GM21619 (cell line): ENCODE measurements at regions not wholly inside any gene's neighbourhood (a gene's known extent, or its start where the extent isn't known, plus 50 kb on each side); places are given as distances from the start of the nearest gene placed in this dataset.

Experiments used
- ATAC-seq: cut with Tn5 transposase; IDR thresholded peaks from one replicate; pipeline ENCODE4 v1.9.1; 2021; ENCODE audit not compliant: unreplicated experiment

DNA sequence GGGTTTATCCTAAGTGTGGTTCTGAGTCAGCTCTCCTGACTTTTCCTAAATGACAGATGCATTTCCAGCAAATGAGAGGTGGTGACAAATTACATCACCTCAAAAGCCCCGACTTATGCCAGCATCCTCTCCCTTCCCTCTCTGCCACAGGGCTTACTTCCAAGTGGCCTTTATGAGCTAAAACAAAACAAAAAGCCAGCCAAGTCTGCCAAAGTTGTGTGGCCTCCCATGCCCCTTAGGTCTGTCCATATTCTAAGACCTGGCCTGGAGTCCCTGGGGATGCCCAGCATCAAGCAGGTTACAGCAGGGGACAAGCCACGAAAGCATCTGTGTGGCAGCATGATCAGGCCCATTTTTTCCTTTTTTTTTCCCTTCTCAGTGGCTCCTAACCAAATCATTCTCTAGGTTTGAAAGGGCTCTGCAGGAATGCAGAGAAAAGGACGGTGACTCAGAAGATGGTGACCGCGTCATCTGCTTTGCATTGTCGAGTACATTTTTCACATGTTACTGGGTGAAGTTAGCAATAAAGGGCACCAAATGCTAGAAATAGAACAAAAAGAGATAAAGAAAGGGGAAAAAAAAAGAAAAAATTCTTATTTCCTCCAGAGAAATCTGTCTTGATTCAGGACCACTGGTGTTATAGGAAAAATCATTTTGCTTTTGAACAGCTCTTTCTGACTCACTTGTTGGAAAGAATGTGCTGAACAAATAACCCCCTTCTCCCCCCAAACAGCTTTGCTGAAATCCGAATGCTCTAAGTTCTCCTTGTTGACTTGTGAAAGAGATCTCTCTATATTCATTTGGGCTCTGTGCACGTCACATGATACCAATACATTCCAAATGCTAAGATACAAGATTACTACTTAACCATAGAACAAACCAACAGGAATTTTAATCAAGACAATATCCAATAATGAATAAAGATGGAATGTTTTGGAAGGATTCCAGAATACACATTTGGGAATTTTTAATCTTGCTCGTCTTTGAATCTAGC, 178.7 kb downstream of the EN1 start:
- ATAC-seq, result no peak

DNA sequence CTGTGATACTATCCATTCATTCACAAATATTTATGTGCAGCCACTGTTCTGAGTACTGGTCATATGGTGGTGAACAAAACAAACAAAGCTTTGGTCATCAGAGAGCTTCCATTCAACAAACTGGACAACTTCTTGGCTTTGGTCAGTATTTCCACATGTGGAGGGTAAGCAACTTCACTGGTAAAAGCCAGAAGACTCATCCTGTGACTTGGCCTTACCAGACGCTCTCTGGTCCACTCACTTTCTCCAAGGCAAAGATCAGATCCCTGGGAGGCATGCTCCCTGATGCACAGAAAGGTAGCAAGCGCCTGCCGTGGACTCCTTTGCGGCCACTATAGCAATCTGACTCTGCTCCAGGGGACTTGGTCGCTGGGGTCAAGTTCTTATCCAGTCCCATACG, 179.5 kb downstream of the EN1 start:
- no peak for ATAC-seq

DNA sequence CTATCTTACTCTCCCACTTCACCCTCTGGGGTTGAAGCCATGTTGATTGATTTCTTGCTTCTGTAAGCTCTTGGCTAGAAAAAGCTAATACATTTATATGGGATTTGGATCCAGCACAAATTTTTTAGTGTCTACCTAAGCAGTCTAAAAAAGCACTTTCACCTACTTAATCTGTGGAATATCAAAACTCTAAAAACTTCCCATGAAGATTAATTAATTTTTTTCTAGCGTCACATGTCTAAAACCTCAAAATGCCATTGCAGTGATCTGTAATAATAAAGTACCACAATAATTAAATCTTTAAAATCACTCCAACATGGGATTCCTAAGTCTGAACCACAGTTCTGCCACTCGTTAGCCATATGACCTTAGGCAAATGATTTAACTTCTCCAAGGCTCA, 180.1 kb downstream of the EN1 start:
- ATAC-seq, result no peak

DNA sequence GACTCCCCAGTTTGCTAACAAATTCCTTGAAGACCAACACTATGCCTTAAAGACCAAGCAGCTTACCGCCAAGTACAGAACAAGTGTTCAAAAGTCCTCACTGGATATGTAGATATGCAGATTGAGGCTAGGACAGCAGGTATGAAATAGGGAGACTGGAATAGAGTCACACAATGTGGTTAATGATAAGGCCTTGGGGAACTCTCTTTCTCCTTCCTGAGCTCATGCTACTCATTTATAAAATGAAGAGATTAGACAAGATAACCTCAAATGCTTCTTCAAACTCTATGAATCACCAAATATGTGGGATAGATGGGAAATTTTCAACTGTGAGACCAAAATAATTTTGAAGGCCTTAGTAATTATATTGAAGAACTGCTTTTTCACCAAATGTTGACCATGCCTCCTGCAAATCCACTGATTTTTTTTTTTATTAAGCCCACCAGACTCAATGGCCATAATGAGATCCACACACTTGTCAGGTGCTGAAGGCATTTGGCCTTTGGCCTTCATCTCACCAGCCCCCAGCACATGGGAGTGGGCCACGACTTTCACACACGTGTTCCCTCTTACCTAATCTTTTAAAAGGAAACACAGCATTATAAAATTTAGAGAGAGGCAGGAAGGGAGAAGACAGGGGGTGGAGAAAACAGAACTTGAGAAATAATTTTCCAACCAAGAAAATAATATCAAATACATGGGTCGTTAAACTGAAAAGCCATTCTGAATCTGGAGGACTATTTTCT, 181.5 kb downstream of the EN1 start:
- ATAC-seq, result no peak

DNA sequence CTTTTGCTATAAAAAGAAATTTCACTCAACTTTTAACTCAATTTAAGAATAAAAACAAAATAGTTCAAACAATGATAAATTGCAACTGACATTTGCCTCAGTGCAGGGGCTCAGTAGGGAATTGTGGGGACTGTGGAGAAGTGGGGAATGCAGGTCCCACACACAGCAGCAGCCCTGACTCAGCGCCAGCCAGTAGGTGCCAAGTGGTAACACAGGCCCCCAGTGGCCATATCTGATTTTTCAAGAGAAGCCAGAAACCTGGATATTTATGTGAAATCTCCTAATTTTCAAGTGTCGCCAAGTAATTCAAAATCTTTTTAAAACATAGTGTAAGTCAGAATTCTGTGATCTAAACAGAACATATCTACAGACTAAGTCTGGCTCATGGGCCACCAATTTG, 186.3 kb downstream of the EN1 start:
- no peak for ATAC-seq

DNA sequence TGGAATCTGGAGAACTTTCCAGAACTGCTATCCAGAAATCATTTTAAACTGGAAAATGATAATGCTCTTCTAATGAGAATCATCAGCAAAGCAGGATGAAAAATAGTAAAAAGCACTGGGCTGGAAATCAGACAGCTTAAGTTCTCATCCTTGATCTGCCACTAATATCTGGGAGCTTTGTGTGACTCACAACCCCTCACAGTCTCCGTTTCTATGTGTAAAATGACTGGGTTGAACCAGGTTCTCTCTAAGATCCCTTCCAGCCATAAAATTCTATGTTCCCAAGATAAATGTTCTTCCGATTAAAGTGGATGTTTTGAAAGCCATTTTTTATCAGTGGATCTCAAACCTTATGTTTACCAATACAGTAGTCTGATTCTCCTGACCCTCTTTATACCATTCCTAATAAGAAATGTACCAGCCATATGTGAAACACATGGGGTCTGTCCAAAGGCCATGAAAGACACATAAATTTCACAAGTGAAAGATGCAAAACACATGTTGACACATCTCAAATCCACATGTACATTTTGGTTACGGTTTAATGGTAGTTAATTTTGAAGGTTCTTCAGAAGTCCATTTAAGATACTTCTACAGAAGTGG, 188.8 kb downstream of the EN1 start:
- ATAC-seq, result no peak

DNA sequence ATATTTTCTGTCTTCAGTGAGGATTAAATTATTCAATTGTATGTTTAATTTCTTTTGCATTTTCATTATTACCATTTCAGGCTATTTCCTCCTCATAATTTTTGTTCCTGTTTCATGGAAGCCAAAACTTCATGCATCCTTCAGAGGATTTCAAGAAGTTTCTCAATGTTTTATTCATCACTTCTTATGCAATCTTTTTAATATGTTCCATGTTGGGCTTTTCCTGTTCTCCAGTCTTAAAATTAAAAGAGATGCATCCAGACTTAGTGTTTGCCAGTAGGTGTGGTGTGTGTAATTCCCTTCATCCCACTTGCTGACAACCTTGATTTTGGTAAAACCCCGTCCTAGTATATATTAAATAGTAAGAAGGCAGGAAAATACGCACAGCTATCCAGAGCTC, 190.0 kb downstream of the EN1 start:
- no peak for ATAC-seq

DNA sequence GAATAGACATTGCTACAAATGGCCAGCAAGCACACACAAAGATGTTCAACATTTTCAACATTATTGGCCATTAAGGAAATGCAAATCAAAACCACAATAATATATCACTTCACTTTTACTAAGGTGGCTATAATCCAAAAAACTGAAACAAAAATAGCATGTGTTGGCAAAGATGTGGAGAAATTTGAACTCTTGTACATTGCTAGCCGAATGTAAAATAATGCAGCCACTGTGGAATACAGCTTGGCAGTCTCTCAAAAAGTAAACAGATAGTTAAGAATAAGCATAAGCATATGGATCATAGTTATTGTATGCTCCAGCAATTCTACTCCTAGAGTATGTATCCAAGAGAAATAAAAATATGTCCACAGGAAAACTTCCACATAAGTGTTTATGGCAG, 192.5 kb downstream of the EN1 start:
- no peak for ATAC-seq

DNA sequence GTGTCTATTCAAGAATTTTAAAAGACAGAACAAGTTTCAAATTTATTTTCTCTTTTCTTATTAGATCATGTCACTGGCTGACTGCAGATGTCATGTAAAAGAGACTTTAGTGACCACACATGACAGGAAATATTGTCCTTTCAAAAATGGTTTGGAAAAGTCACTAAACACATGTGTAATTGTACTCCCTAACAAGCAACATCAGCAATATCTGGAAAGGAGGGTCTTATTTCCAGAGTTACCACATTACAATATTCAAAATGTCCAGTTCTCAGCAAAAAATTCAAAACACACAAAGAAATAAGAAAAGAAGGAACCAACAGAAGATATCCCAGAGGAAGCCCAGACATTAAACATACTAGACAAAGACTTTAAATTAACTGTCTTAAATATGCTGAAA, 197.1 kb downstream of the EN1 start:
- no peak for ATAC-seq

DNA sequence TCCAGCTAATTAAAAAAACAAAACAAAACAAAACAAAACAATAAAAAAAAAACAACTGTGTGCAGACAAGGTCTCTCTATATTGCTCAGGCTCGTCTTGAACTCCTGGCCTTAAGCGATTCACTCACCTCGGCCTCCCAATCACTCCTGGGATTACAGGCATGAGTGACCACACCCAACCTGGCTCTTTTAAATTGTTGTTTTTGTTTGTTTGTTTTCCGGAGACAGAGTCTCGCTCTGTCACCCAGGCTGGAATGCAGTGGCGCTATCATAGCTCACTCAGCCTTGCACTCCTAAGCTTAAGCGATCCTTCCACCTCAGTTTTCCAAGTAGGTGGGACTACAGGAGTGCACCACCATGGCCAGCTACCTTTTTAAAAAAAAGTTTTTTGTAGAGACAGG, 201.6 kb downstream of the EN1 start:
- ATAC-seq, result no peak

DNA sequence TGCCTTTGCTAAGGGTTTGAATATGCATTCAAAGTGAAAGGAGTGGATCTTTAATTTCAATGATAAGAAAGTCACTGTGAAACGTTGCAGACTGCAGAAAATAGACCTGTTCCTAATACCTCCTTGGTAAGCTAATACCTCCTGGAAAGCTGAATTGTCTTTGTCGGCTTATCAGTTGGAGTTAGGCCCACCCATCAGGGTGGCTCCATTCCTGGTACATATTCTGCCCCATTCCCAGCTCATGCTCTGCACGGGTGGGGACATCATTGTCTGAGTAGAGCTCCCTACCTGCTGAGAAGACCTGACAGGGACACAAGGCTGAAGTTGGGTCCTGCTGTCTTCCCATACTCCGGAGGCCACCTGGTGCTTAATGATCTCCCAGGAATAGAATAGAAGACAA, 203.3 kb downstream of the EN1 start:
- ATAC-seq, result no peak

DNA sequence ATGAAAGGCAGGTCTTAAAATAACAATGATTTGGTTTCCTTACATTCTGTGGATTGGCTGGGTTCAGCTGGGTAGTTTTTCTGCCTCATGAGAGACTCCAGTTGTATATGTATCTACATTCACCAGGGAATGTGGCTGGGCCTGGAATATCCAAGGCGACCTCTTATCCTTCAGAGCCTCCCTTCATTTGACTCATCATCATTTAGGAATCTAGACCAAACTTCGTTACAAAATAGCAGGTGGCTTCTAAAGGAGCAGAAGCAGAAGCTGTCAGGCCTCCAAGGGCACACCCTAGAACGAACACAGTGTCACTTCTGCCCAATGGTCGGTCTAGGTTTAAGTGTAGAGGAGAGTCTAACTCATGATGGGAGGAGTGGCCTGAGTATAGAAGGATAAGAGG, 204.2 kb downstream of the EN1 start:
- no peak for ATAC-seq

DNA sequence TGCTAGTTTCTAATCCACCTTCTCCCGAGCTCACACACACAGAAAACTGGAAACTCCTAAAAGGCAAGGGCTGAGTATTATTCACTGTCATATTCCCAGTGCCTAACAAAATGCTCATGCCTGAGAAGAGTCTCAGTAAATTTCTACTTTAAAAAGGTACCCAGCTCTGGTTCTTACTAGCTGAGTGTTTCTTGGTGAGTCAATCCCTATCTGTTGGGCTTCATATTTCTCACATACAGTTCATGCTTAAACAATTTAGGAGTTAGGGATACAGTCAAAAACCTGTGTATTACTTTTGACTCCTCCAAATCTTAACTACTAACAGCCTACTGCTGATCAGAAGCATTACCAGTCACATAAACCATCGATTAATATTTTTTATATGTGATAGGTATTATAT, 204.9 kb downstream of the EN1 start:
- ATAC-seq, result no peak

DNA sequence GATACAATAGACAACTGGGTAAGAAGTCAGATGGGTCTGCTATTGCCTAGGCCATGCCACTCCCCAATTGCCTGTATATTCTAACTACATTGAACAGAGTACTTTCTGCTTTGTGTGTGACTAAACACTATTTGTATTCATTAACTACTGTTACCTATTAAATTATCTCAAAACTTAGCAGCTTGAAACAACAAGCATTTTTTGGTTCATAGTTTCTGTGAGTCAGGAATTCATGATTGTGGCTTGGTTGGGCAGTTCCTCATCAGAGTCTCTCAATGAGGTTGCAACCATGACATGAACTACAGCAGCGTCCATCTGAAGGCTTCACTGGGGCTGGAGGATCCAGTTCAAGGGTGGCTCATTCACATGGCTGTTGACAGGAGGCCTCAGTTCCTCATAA, 205.7 kb downstream of the EN1 start:
- ATAC-seq, result no peak

DNA sequence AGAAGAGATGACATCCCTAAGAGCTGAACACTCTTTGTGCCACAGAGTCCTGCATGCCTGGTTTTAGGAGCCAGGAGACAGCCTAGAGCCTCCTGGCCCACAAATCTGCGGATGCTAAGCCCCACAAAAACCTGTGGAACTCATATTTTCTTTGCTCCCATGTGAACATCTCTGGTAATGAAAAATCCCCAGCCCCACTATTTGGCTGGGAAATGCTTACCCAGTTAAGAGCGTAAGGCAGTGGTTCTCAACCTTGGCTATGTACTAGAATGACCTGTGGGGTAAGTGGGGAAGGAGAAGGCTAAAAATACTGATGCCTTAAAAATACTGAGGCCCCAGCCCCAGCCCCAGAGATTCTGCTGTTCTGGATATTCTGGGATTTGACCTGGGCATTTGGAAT, 208.1 kb downstream of the EN1 start:
- no peak for ATAC-seq

DNA sequence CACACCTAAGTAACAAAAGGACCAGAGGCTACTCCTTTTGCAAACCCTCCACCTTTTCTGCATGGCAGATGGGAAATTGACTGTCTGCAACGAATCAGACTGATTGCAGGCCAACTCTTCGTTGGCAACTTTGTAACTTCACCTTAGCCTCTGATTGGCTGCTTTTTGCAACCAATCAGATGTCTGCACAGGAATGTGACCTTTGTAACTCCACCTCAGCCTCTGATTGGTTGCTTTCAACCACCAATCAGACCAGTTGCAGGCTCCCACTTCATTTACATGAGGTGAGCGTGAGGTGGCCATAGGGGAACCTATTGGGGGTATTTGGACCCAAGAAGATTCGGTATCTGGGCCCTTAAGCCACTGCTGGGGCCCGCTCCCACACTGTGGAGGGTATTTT, 209.0 kb downstream of the EN1 start:
- no peak for ATAC-seq

DNA sequence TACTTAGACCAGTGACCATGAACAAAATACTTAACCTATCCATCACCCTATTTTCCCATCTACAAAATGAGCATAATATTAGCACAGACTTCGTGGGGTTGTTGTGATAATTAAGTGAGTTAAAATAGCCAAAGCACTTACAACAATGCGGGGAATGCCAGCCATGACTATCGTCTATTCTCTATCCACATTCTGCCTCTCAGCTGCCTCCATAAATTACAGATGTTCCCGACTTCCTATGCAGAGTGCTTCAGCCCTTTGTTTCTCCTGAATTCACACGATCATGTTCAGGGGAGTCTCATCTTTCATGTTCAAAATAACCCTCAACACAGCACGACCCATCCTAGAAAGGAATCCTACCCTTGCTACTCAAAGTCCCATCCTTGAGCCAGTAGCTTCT, 211.6 kb downstream of the EN1 start:
- ATAC-seq, result no peak

DNA sequence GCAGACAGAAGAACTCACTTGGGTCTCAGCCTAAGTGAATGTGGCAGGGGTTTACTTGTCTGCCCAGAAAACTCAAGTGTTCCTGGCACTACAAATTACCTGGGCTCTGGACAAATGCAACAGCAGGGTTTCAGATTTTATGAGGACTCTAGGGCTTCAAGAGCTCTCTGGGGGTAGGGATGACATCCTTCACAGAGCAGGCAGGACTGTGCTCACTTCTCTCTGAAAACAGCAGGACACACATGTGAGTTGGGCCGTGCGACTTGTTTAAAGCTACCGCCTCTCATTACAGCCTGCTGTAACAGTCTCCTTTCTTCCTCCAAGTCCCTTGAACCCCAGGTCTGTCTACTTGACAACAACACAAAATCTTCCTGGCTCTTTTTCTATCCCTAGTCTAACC, 212.6 kb downstream of the EN1 start:
- no peak for ATAC-seq

DNA sequence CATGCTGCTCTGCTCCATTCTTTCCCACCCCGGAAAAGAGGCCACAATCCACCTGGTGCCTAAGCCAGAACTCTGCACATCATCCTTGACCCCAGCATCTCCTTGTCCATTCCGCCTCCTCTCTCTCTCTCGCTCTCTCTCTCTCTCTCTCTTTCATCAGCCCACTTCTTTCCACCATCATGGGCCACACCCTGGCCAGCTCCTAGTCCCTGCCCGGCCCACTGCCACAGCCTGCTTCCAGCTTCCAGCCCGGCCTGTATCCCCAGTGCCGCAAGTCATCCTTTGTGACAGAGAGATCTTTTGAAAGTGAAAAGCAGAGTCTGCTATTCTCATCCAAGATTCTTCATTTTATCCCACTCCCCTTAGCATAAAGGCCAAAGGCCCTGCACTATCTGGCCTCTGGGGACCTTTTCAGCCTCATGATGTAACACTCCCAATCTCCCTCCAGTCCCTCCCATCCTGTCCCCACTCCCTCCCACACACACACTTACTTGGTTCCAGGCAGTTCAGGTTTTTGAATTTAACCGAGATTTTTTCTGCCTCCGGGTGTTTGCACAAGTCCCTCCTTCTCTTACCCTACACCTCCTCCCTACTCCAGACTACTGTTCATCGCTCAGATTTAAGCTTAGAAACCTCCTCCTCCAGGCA, 214.0 kb downstream of the EN1 start:
- ATAC-seq, result no peak

DNA sequence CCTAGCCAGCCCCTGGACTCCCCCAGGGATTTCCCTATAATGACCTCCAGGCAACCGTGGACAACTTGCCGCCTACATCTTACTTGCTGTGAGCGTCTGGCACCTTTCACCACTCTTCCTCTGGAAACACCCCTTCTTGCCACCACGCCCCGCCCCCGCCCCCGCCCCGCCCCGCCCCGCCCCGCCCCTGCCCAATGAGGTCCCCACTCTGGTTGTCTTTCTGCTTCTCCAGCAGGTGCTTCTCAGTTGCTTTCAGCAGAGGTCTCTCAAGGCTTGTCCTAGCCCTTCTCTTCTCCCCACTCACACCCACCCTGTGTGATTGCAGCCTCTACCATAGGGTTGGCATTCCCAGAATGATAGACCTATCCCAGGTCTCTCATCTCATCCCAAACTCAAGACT, 214.5 kb downstream of the EN1 start:
- ATAC-seq, result no peak

DNA sequence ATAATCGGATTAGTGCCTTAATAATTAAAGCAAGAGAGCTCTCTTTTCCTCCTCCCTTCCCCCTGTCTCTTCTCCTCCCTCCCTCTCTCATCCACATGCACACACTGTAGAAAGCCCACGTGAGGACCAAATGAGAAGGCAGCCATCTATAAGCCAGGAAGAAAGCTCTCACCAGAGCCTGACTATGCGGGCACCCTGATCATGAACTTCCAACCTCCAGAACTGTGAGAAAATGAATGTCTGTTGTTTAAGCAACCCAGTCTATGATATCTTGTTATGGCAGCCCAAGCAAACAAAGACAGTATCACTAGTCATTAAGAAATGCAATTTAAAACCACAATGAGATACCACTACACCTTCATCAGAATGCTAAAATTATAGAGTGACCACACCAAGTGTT, 220.3 kb downstream of the EN1 start:
- no peak for ATAC-seq
